ENCODE measurements at regions not wholly inside any gene's neighbourhood (a gene's known extent, or its start where the extent isn't known, plus 50 kb on each side); places are given as distances from the start of the nearest gene placed in this dataset.
"Not testable (repeated sequence)": the region's sequence is repeated elsewhere in the genome, so short reads cannot be mapped to it uniquely, and the experiment has no call there.

GRCh38 chr2:16055848-16056580, 115.7 kb downstream of the MYCN start:
- DNase-seq (ENCODE audit: low read depth), result no peak

GRCh38 chr2:16053437-16054257, 113.3 kb downstream of the MYCN start:
- no peak for DNase-seq (ENCODE audit: low read depth)

GRCh38 chr2:16052571-16053052, 112.3 kb downstream of the MYCN start:
- DNase-seq (ENCODE audit: low read depth), result not testable (repeated sequence)

- DNase-seq (ENCODE audit: low read depth), result no peak
Measured at GRCh38 chr2:16051841-16052564, 111.7 kb downstream of the MYCN start.

- no peak for DNase-seq (ENCODE audit: low read depth)
Measured at GRCh38 chr2:16050908-16051489, 110.6 kb downstream of the MYCN start.

- no peak for DNase-seq (ENCODE audit: low read depth)
Measured at GRCh38 chr2:16050261-16050907, 110.0 kb downstream of the MYCN start.

- no peak for DNase-seq (ENCODE audit: low read depth)
Measured at GRCh38 chr2:16049406-16049805, 109.1 kb downstream of the MYCN start.

GRCh38 chr2:16048466-16048865, 108.1 kb downstream of the MYCN start:
- no peak for DNase-seq (ENCODE audit: low read depth)

GRCh38 chr2:16047701-16048100, 107.4 kb downstream of the MYCN start:
- DNase-seq (ENCODE audit: low read depth), result no peak

- DNase-seq (ENCODE audit: low read depth), result no peak
Measured at GRCh38 chr2:16046649-16047048, 106.3 kb downstream of the MYCN start.

- no peak for DNase-seq (ENCODE audit: low read depth)
Measured at GRCh38 chr2:16045653-16046352, 105.5 kb downstream of the MYCN start.

GRCh38 chr2:16044946-16045456, 104.7 kb downstream of the MYCN start:
- no peak for DNase-seq (ENCODE audit: low read depth)

- no peak for DNase-seq (ENCODE audit: low read depth)
Measured at GRCh38 chr2:16043627-16044026, 103.3 kb downstream of the MYCN start.

- no peak for DNase-seq (ENCODE audit: low read depth)
Measured at GRCh38 chr2:16043192-16043591, 102.8 kb downstream of the MYCN start.

GRCh38 chr2:16042201-16042700, 101.9 kb downstream of the MYCN start:
- DNase-seq (ENCODE audit: low read depth), result no peak

- no peak for DNase-seq (ENCODE audit: low read depth)
Measured at GRCh38 chr2:16040271-16041010, 100.1 kb downstream of the MYCN start.

- no peak for DNase-seq (ENCODE audit: low read depth)
Measured at GRCh38 chr2:16039823-16040222, 99.5 kb downstream of the MYCN start.

GRCh38 chr2:16039055-16039454, 98.7 kb downstream of the MYCN start:
- no peak for DNase-seq (ENCODE audit: low read depth)

GRCh38 chr2:16038621-16039020, 98.3 kb downstream of the MYCN start:
- no peak for DNase-seq (ENCODE audit: low read depth)

Measured in stimulated activated CD8-positive, alpha-beta memory T cell treated with anti-CD3 and anti-CD28 coated beads, Interleukin-15, amount 100 ng/mL, for 1 hour (primary cell).